GM21723 (cell line): ENCODE measurements at regions not wholly inside any gene's neighbourhood (a gene's known extent, or its start where the extent isn't known, plus 50 kb on each side); places are given as distances from the start of the nearest gene placed in this dataset.
"Not testable (repeated sequence)": the region's sequence is repeated elsewhere in the genome, so short reads cannot be mapped to it uniquely, and the experiment has no call there.

Experiments
- ATAC-seq: cut with Tn5 transposase; IDR thresholded peaks from one replicate; pipeline ENCODE4 v1.9.1; 2021; ENCODE audit warnings: mild to moderate bottlenecking, moderate library complexity; ENCODE audit not compliant: unreplicated experiment

DNA sequence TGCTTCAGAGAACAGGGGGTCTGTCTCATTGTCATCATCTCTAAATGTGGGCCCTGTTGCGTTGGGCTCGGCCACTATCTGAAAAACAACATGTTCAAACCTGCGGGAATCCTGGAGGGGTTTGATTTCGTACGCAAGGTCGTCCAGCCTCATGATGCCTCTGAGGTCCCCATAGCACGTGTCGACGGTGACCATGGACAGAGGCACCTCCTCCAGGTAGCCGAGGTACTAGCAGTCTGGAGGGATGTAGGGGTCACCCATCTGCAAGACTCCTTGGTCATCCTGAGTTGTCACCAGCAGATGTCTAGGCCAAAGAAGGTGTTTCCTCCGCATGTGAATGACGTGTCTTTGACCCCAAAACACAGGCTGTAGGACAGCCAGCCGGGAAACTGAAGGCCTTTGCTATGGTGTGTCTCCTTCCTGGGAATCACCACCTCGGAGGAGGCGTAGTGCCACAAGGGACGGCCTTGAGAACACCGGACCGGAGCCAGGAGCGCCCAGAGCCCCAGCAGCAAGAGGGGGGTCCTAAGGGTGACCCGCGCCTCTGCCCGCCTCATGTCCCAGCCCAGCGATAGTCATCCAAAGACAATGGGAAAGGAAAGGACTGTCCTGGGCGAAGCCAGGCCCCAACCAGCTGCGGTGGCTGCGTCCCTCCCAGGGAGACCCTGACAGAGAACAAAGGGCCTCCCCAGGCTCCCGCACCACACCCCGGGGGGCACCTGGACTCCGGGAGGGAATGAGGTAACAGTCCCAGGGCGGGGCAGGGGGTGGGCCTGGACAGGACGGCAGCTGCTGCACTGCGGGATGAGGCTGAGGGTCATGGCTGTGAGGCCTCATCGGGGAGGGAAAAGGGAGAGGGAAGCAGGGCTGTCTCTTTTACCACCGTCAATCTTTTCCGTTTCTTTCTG, 445.5 kb downstream of the TMEM121 start:
- no peak for ATAC-seq

DNA sequence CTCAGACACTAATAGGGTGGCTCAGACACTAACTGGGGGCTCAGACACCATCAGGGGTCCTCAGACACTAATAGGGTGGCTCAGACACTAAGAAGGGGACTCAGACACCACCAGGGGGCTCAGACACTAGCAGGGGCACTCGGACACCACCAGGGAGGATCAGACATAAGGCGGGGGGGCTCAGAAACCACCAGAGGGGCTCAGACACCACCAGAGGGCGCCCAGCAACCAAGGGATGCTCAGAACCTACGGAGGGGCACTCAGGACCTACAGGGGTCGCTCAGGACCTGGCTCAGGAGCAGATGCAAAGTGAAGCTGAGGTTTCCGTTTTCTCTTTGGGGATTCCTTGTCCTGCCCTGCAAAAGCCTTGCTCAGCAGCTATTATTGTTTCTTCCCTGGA, 448.5 kb downstream of the TMEM121 start:
- ATAC-seq: no peak

DNA sequence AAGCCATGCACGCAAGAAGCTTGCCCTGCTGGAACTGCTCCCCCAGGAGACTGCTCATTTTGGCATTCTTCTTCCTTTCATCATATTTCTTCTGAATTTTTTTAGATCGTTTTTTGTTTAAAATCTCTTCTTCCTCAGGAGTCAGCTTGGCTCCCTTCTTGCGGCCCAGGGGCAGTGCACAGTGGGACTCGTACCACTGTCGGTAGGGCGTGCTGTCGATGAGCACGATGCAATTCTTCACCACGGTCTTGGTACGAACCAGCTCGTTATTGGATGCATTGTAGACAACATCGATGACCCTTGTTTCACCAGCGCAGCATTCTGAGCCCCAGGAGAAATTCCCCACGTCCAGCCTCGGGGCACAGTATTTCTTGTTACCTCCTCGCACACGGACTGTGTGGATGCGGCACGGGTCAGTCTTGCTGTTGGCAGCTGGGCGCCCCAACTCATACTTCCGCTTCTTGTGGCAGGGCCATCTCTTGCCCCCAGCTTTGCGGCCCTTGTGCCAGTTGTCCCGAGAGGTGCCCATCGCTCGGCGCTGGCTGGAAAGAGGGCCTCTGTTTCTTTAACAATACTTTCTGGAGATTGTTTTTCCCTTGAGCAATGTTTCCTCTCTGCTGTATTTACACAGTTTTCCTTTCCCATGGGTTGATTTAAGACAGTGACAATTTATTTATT, 452.4 kb downstream of the TMEM121 start:
- no peak for ATAC-seq

DNA sequence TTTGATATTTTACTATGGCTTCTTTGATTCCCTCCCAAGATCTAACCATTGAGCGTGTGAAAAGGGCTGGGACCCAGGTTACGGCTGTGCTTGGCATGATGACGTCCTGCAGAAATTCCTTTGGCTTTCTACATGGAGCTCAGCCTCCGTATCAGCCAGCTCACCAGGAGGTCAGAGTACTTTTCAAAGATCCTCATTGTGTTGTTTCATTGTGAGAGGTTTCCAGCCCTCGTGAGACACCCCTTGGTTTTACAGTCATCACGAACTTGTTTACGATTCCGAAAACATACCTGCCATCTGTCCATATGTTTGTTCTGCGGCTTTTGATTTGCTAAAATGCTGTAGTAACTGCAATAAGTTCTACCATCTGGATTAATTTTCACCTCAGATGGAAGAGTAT, 453.1 kb downstream of the TMEM121 start:
- no peak for ATAC-seq

DNA sequence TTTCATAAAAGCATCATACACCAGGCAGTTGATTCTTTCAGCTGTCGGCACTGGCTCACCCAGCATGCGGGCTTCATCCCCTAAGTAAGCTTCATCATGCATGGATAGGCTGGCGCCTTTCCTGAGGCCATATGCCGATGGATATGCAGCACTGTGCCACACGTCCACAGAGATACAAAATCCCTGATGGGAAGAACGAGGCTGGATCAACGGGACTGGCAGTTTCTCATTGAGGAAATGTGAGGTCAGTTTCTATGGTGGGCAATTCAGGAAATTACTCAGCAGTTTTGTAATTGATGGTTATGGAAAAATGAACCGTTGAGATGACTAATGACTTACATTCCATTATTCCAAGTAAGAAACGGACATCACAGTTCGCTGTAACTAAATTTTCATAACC, 453.8 kb downstream of the TMEM121 start:
- ATAC-seq: no peak

DNA sequence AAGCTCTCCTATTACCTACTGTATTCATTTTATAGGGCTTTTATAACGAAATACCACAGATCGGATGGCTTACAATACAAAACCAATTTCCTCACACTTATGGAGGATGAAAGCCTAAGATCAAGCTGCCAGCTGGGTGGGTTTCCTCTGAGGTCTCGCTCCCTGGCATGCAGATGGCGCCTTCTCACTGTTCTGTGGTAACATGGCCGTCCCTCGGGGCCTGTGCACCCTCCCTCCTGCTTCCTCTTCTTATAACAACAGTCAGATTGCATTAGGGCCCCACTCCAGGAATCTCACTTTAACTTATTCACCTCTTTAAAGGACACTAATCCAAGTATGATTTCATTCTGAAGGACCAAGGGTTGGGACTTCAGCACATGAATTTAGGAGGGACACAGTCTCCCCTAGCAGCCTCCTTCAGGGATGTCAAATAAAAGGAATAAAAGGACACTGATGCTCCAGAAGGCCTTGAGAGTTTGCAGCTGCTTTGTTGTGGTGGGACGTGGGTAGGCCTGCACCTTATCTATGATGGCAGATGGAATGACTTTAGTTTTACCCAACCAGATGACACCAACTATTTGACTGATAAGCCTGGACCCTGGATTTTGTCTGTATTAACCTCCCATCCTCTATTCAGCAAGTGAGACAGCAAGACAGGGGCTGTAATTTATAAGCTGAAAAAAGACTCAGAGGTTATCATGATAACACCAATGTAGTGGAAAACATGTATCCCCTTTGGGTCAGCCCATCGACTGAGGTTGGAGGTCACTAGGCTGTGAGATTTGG, 455.3 kb downstream of the TMEM121 start:
- ATAC-seq: not testable (repeated sequence)

DNA sequence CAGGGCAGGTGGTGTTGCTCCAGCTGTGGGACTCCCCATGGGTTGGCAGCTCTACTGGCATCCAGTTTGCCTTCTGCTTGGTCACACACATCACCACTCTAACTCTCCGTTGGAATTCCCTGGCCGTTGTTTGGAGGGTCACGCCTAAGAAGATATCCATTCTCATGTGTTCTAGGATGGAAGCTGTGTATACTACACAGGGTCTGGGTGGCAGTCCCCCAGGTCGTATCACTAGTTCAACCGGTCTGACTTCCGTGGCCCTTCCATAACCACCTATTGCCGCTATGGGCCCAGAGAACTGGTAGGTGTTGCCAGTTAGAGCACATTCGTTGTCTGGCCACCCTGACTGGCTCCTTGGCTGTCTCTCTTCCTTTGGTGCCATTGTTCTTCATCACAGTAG, 456.3 kb downstream of the TMEM121 start:
- ATAC-seq: no peak

DNA sequence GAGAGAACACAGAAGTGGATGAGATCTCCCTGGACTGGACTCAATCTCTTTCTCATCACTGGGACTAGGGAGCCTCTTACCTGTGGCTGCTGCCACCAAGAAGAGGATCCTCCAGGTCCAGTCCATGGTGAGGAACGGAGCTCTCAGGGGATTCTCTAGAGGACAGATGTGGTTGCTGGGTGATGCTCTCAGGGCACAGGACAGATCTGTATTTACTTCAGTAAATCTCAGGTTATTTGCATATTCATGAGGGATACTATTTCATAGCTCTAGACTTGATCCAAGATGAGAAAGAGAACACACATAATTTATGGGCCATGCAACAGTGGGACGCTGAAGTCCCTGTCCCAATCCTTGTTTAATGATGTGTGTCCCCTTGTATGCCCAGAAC, 460.5 kb downstream of the TMEM121 start:
- no peak for ATAC-seq

DNA sequence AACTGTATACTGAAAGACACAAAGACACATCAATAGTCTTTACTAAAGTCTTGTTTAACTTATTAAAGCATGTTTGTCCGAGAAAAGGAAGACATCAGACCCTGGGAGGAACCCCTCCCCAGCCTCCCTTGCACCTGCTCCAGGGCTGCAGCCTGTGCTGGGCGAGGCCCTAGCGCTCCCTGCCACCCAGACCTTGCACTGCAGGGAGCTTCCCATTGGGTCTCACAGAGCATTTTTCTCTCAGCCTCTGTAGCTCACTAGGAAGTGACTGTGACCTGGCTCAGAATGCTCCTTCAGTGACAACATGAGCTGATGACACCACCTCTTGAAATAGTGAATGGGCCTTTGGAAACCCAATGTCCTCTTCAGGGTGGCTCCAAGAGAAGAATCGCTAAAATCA, 461.2 kb downstream of the TMEM121 start:
- ATAC-seq: no peak

DNA sequence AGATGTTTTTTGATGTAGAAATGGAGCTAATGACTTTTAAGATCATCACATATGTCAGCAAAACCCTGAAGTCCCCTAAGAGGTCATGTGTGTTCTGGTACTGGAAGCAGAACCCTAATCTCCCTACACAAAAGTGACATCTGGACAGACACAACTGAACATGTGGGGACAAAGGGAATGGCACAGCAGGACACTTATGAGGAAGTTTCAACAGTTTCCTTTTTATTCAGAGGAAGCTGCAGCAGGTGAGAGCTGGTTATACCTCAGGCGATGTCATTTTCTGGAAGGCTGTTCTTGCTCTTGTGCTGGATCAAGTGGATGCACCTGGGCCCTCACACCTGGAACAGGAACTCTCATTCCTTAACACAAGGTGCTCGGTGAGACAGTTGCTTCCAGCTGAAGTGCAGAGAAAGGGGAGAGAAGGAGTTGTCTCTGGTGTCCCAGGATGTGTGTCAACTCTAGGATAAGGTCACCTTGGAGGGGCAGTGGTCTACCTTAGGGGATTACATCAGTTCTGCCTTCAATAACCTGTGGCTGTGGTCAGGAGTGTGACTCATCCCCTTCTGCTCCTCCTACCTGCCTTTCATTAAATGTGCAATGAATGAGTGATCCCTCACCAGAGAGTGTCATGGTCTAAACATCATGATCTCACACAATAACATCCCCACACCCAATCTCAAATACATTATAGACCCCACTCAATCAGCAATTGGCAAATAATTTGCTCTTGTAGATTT, 463.4 kb downstream of the TMEM121 start:
- ATAC-seq: no peak

DNA sequence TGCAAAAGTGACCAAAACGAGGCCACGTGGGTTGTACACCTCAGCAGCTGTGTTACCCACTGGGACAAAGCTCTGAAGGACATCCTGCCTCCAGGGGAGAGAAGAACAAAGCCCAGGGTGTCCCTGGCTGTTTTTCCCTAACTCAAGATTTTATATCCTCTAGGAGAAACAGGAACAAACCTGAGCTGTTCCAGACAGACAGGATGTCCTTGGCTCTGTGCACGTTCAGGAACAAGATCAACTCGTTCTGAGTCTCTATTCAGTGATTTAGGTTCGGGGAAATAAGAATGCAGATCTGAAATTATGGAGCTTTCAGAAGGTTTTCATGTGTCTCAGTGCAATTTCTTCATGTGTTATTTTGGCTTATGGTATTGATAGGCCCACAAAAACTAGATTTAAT, 465.3 kb downstream of the TMEM121 start:
- ATAC-seq: not testable (repeated sequence)

DNA sequence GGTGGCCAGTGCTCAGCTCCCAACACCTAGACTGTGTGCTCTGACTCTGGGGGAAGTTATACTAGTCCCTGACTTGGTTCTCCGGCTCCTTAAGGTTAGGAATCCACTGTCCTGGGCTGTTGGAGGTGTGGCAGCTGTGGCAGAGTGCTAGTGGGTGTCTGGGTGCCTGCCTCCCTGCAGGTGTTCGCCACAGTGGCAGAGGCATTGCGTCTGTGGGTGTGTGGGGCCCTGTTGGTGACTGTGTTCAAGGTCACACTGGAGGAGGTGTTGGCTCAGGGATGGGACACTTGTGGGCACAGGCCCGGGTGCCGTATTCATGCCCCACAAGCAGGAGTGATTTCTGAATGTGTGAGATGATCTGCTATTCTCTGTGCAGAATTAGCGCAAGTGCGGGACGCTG, 467.4 kb downstream of the TMEM121 start:
- no peak for ATAC-seq

DNA sequence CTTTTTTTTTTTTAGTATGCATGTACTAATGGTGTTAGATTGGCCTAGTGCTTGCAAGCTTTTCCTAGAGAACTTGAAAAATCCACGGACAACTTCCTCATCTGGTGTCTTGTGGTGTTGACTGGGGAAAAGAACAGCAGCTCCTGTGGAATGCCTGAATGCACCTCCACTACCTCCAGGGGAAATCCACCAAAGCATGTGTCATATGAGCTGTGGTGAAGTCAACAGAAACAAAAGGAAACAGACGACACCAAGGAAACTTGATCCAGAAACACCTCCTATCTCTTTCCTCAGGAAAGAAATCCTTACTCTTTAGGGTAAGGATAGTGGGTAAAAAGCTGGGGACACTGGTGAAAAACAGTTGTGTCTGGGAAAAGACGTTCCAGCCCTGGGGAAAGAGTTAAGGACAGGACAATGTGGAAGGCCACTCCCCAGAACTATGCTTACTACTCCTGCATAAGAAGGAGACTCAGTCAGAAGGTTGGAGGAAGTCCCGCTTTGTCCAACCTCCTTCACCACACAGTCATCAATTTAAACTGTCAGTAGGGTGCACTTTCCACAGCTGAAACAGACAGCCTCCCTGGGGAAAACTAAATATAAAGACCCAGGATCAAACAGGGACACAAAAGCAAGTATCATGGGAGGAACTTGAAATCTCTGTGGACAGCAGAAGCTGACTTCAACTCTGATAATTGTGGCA, 468.8 kb downstream of the TMEM121 start:
- ATAC-seq: not testable (repeated sequence)

DNA sequence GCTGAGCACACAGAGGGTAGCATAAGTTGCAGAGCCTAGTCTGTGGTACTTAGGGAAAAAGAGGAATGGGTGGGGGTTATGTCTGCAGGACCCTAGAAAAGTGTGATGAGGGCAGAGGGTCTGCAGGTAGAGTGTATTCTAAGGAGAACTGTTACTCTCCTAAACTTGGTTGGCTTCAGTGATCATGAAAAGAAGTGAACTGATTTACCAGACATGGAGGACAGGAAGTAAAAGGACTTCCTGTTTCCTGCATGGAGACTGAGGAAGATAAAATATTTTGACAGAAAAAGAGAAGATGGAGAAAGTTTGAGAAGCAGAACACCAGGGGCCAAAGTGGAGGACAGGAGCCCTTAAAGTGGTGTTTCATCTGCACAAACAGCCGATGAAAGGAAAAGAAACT, 472.2 kb downstream of the TMEM121 start:
- not testable (repeated sequence) for ATAC-seq

DNA sequence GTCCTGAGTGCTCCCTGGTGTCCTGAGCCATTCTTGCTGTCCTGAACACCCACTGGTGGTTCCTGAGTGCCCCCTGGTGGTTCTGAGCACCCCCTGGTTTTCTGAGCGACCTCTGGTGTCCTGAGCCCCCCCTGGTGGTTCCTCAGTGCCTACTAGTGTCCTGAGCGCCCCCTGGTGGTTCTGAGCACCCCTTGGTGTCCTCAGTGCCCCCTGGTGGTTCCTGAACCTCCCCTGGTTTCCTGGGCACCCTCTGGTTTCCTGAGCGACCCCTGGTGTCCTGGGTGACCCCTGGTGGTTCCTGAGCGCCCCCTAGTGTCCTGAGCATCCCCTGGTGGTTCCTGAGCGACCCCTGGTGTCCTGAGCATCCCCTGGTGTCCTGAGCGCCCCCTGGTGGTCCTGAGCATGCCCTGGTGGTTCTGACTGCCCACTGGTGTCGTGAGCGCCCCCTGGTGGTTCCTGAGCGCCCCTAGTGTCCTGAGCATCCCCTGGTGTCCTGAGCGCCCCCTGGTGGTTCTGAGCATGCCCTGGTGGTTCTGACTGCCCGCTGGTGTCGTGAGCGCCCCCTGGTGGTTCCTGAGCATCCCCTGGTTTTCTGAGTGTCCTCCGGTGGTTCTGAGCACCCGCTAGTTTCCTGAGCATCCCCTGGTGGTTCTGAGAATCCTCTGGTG, 473.1 kb downstream of the TMEM121 start:
- ATAC-seq: no peak

DNA sequence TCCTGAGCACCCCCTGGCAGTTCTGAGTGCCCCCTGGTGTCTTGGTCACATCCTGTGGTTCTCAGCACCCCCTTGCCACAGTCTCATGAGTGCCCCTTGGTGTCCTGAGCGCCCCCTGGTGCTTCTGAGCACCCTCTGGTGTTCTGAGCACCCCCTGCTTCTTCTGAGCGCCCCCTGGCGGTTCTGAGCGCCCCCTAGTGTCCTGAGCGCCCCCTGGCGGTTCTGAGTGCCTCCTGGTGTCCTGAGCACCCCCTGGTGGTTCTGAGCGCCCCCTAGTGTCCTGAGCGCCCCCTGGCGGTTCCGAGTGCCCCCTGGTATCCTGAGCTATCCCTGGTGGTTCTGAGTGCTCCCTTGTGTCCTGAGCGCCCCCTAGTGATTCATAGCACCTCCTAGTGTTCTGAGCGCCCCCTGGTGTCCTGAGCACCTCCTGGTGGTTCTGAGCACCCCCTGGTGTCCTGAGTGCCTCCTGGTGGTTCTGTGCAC, 473.7 kb downstream of the TMEM121 start:
- ATAC-seq: not testable (repeated sequence)

DNA sequence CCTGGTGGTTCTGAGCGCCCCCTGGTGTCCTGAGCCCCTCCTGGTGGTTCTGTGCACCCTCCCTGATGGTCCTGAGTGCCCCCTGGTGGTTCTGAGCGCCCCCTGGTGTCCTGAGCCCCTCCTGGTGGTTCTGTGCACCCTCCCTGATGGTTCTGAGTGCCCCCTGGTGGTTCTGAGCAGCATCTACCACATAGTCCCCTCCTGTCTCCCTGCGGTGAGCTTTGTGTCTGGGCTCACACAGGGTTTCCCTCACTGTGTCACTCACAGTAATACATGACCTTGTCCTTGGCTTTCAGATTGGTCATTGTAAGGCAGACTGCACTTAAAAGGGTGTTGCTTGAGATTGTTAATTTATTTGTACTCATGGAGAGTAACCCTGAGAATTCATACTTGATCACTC, 474.9 kb downstream of the TMEM121 start:
- not testable (repeated sequence) for ATAC-seq

DNA sequence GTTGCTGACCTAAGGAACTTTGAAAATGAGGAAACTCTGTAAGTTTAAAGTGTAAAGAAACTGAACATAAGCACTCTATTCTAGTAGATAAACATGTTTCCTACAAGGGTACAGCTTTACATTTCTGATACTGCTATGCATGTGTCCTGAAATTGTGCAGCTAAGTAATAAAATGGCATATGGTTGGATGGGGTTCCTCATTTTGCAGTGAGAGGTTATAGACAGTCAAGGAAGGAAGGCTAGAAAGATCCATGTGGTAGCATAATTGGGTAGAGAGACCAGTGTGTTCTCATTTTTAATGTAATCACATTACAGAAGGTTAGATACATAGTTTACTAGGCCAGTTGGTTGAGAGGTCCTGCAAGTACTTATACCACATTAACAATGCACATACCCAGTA, 477.0 kb downstream of the TMEM121 start:
- ATAC-seq: no peak
